Panc1 (cell line): ENCODE measurements at regions not wholly inside any gene's neighbourhood (a gene's known extent, or its start where the extent isn't known, plus 50 kb on each side); places are given as distances from the start of the nearest gene placed in this dataset.

Experiments
- CTCF ChIP-seq: fragments of 450-650 bp; IDR thresholded peaks from 2 replicates; pipeline ENCODE4 v1.5.1; 2017; ENCODE audit warnings: mild to moderate bottlenecking
- POLR2AphosphoS5 ChIP-seq: IDR thresholded peaks from 2 replicates; pipeline ENCODE4 v1.6.1; 2012; ENCODE audit warnings: mild to moderate bottlenecking, low read depth, low read length, moderate library complexity

- TF ChIP-seq POLR2AphosphoS5, result no peak
- no peak for TF ChIP-seq CTCF
Measured at GRCh38 chr2:237268004-237268708, 145.8 kb downstream of the COL6A3 start.
